Activated CD4-positive, alpha-beta T cell treated with anti-CD3 and anti-CD28 coated beads, Interleukin-2, amount 10 ng/mL, durations not matched to agents 7 days and 5 days (primary cell): ENCODE measurements at regions not wholly inside any gene's neighbourhood (a gene's known extent, or its start where the extent isn't known, plus 50 kb on each side); places are given as distances from the start of the nearest gene placed in this dataset.

Experiments
- CTCF ChIA-PET: fragments of 350-600 bp; sonication (Branson Sonifier 250); formaldehyde crosslinking; loops from one replicate; lab custom pipeline; 2021; ENCODE audit warnings: antibody characterized with exemption; lab: Charles Lee
- POLR2A ChIA-PET: fragments of 350-600 bp; sonication (Branson Sonifier 250); formaldehyde crosslinking; loops from one replicate; lab custom pipeline; 2021; ENCODE audit warnings: antibody characterized with exemption; lab: Charles Lee
- DNase-seq: peaks from one replicate; pipeline ENCODE4 v3.0.0-alpha.2; 2020
- H3K27ac Mint-ChIP-seq: one replicate; pipeline ENCODE4 v1.8.0; 2021; ENCODE audit warnings: mild to moderate bottlenecking, moderate library complexity, mixed read lengths
- H3K27me3 Mint-ChIP-seq: one replicate; pipeline ENCODE4 v1.8.0; 2021; ENCODE audit warnings: mixed read lengths
- H3K36me3 Mint-ChIP-seq: one replicate; pipeline ENCODE4 v1.8.0; 2021; ENCODE audit warnings: low read depth, mixed read lengths
- H3K4me1 Mint-ChIP-seq: one replicate; pipeline ENCODE4 v1.8.0; 2021; ENCODE audit warnings: mixed read lengths
- H3K4me3 Mint-ChIP-seq: one replicate; pipeline ENCODE4 v1.8.0; 2021; ENCODE audit warnings: mild to moderate bottlenecking, moderate library complexity, mixed read lengths
- H3K9me3 Mint-ChIP-seq: one replicate; pipeline ENCODE4 v1.8.0; 2021; ENCODE audit warnings: mixed read lengths

GRCh38 chr14:106844608-106845285, 1318.4 kb downstream of the TMEM121 start:
- Mint-ChIP-seq H3K4me1 (peaks cover 36% of the 10 kb centered on the region), H3K4me3 (peak overlapping the region; percentile 81)

GRCh38 chr14:106845286-106846087, 1319.1 kb downstream of the TMEM121 start:
- peaks cover 32% of the 10 kb centered on the region for H3K4me1 Mint-ChIP-seq
- peak overlapping the region; percentile 73 for H3K27ac Mint-ChIP-seq
- POLR2A ChIA-PET: no interaction called here
- no peaks in the 10 kb centered on the region for H3K9me3 Mint-ChIP-seq
- peak; percentile 46 for DNase-seq
- CTCF ChIA-PET: interaction anchor here (1.3 to 2.7 kb wide), 4 partner anchors 10 to 55 kb away, joined by 3 to 10 read pairs (median 8); no protein-coding TSS in a partner anchor
- no peaks in the 10 kb centered on the region for H3K36me3 Mint-ChIP-seq
- H3K27me3 Mint-ChIP-seq: peaks cover 7% of the 10 kb centered on the region
- H3K4me3 Mint-ChIP-seq: peak overlapping the region; percentile 81

More at GRCh38 chr14:106844608-106845285, 1318.4 kb downstream of the TMEM121 start:
- DNase-seq: peak; percentile 68
- H3K27me3 Mint-ChIP-seq: peaks cover 7% of the 10 kb centered on the region
- H3K9me3 Mint-ChIP-seq: no peaks in the 10 kb centered on the region
- ChIA-PET CTCF (interaction anchor here (1.1 to 6.3 kb wide), 5 partner anchors 13 to 54 kb away, joined by 3 to 53 read pairs (median 8); no protein-coding TSS in a partner anchor), POLR2A (no interaction called here)
- H3K36me3 Mint-ChIP-seq: no peaks in the 10 kb centered on the region
- H3K27ac Mint-ChIP-seq: peak overlapping the region; percentile 84

- Mint-ChIP-seq H3K4me3 (peak overlapping the region; percentile 81), H3K27ac (no peak overlapping the region), H3K36me3 (no peaks in the 10 kb centered on the region), H3K4me1 (peaks cover 32% of the 10 kb centered on the region), H3K9me3 (no peaks in the 10 kb centered on the region), H3K27me3 (peaks cover 7% of the 10 kb centered on the region)
- ChIA-PET POLR2A (no interaction called here), CTCF (interaction anchor here (1.3 to 2.7 kb wide), 5 partner anchors 10 to 56 kb away, joined by 3 to 10 read pairs (median 8); no protein-coding TSS in a partner anchor)
- no peak for DNase-seq
These were observed 1319.8 kb downstream of the TMEM121 start for GRCh38 chr14:106846218-106846617.

- Mint-ChIP-seq H3K4me1 (peaks cover 25% of the 10 kb centered on the region), H3K27me3 (peaks cover 13% of the 10 kb centered on the region), H3K4me3 (no peak overlapping the region), H3K27ac (no peak overlapping the region), H3K36me3 (no peaks in the 10 kb centered on the region), H3K9me3 (no peaks in the 10 kb centered on the region)
- DNase-seq: peak; percentile 27
- POLR2A ChIA-PET: no interaction called here
- CTCF ChIA-PET: interaction anchor here (0.9 to 2.4 kb wide), 3 partner anchors 17 to 33 kb away, joined by 3 to 13 read pairs (median 11); no protein-coding TSS in a partner anchor
These were observed 1322.1 kb downstream of the TMEM121 start for GRCh38 chr14:106848330-106849121.

GRCh38 chr14:106850913-106851825, 1324.8 kb downstream of the TMEM121 start:
- Mint-ChIP-seq H3K27ac (no peak overlapping the region), H3K4me3 (no peak overlapping the region), H3K27me3 (peaks cover 27% of the 10 kb centered on the region), H3K36me3 (no peaks in the 10 kb centered on the region), H3K4me1 (peaks cover 11% of the 10 kb centered on the region), H3K9me3 (no peaks in the 10 kb centered on the region)
- no peak for DNase-seq
- POLR2A ChIA-PET: no interaction called here
- CTCF ChIA-PET: no interaction called here

- ChIA-PET CTCF (interaction anchor here (0.7 to 2.9 kb wide), 20 partner anchors 8 to 209 kb away, joined by 3 to 22 read pairs (median 4); no protein-coding TSS in a partner anchor), POLR2A (interaction anchor here (0.6 kb wide), 1 partner anchor 215 kb away, joined by 4 read pairs; no protein-coding TSS in a partner anchor)
- no peak overlapping the region for H3K27ac Mint-ChIP-seq
- H3K36me3 Mint-ChIP-seq: no peaks in the 10 kb centered on the region
- H3K27me3 Mint-ChIP-seq: peaks cover 45% of the 10 kb centered on the region
- H3K9me3 Mint-ChIP-seq: no peaks in the 10 kb centered on the region
- peak overlapping the region; percentile 10 for H3K4me3 Mint-ChIP-seq
- H3K4me1 Mint-ChIP-seq: peaks cover 30% of the 10 kb centered on the region
- peak; percentile 79 for DNase-seq
These were observed 1346.4 kb downstream of the TMEM121 start for GRCh38 chr14:106872611-106873446.

GRCh38 chr14:106874350-106874749, 1348.0 kb downstream of the TMEM121 start:
- Mint-ChIP-seq H3K36me3 (no peaks in the 10 kb centered on the region), H3K27ac (no peak overlapping the region), H3K4me1 (peaks cover 30% of the 10 kb centered on the region), H3K4me3 (no peak overlapping the region), H3K27me3 (peaks cover 38% of the 10 kb centered on the region), H3K9me3 (no peaks in the 10 kb centered on the region)
- POLR2A ChIA-PET: no interaction called here
- CTCF ChIA-PET: interaction anchor here (1.1 to 2.9 kb wide), 4 partner anchors 18 to 84 kb away, joined by 4 to 13 read pairs (median 8); no protein-coding TSS in a partner anchor
- DNase-seq: peak; percentile 24

GRCh38 chr14:106875503-106875902, 1349.1 kb downstream of the TMEM121 start:
- DNase-seq: peak; percentile 50
- Mint-ChIP-seq H3K4me1 (peaks cover 30% of the 10 kb centered on the region), H3K4me3 (no peak overlapping the region), H3K27me3 (peaks cover 32% of the 10 kb centered on the region), H3K36me3 (no peaks in the 10 kb centered on the region), H3K27ac (no peak overlapping the region), H3K9me3 (no peaks in the 10 kb centered on the region)
- ChIA-PET CTCF (interaction anchor here (0.6 to 0.9 kb wide), 2 partner anchors 212 to 1071 kb away, joined by 3 read pairs; no protein-coding TSS in a partner anchor), POLR2A (no interaction called here)

- ChIA-PET POLR2A (no interaction called here), CTCF (no interaction called here)
- Mint-ChIP-seq H3K27ac (no peak overlapping the region), H3K4me1 (peaks cover 30% of the 10 kb centered on the region), H3K36me3 (no peaks in the 10 kb centered on the region), H3K9me3 (no peaks in the 10 kb centered on the region), H3K27me3 (peaks cover 28% of the 10 kb centered on the region), H3K4me3 (no peak overlapping the region)
- DNase-seq: no peak
These were observed 1350.3 kb downstream of the TMEM121 start for GRCh38 chr14:106876711-106877110.

- Mint-ChIP-seq H3K4me3 (no peak overlapping the region), H3K27me3 (peaks cover 28% of the 10 kb centered on the region)
These were observed 1351.1 kb downstream of the TMEM121 start for GRCh38 chr14:106877517-106877916.

GRCh38 chr14:106879241-106879640, 1352.9 kb downstream of the TMEM121 start:
- H3K27ac Mint-ChIP-seq: no peak overlapping the region
- DNase-seq: peak; percentile 61
- peaks cover 8% of the 10 kb centered on the region for H3K4me1 Mint-ChIP-seq
- H3K9me3 Mint-ChIP-seq: peaks cover 4% of the 10 kb centered on the region
- H3K36me3 Mint-ChIP-seq: peaks cover 2% of the 10 kb centered on the region
- CTCF ChIA-PET: no interaction called here
- POLR2A ChIA-PET: no interaction called here
- H3K27me3 Mint-ChIP-seq: peaks cover 28% of the 10 kb centered on the region
- H3K4me3 Mint-ChIP-seq: no peak overlapping the region

More at GRCh38 chr14:106877517-106877916, 1351.1 kb downstream of the TMEM121 start:
- no peaks in the 10 kb centered on the region for H3K9me3 Mint-ChIP-seq
- DNase-seq: no peak
- ChIA-PET POLR2A (no interaction called here), CTCF (interaction anchor here (1.2 kb wide), 1 partner anchor 46 kb away, joined by 4 read pairs; no protein-coding TSS in a partner anchor)
- H3K36me3 Mint-ChIP-seq: no peaks in the 10 kb centered on the region
- no peak overlapping the region for H3K27ac Mint-ChIP-seq
- H3K4me1 Mint-ChIP-seq: peaks cover 25% of the 10 kb centered on the region
